HepG2 (cell line): ENCODE measurements at regions not wholly inside any gene's neighbourhood (a gene's known extent, or its start where the extent isn't known, plus 50 kb on each side); places are given as distances from the start of the nearest gene placed in this dataset.

Source experiments
- ATAC-seq: fragments of 200-7000 bp; cut with Tn5 transposase; 3 replicates; pipeline ENCODE4 v1.9.1; 2020; ENCODE audit warnings: mild to moderate bottlenecking, moderate library complexity
- BruUV-seq: library from RNA; stranded (reverse); fragments of 400-500 nt; replicated peaks from 2 replicates; lab custom pipeline; 2021; lab: Mats Ljungman, UMichigan
- CTCF ChIA-PET: fragments of 300-600 bp; formaldehyde crosslinking; extraction: SDS; loops from one replicate; lab custom pipeline; 2021; ENCODE audit warnings: low total read pairs, inconsistent platforms, low intra/inter-chr PET ratio; lab: Yijun Ruan, JAX
- POLR2A ChIA-PET: fragments of 350-600 bp; sonication (Branson Sonifier 250); formaldehyde crosslinking; loops from one replicate; lab custom pipeline; 2020; ENCODE audit warnings: antibody characterized with exemption, inconsistent platforms; lab: Yijun Ruan, JAX
- DNase-seq: peaks from one replicate; pipeline ENCODE4 v3.0.0-alpha.2; 2015; ENCODE audit warnings: low spot score
- FAIRE-seq: peaks from 3 replicates; lab custom pipeline; 2011; peaks lifted over from hg19 to GRCh38; lab: Jason Lieb, UNC
- H2AFZ ChIP-seq: one replicate; pipeline ENCODE4 v1.6.1; 2011; ENCODE audit warnings: low read length, inconsistent platforms
- H3K27ac ChIP-seq: fragments of 300-600 bp; 3 replicates; pipeline ENCODE4 v1.8.0; 2011; ENCODE audit warnings: mixed run types, mild to moderate bottlenecking, mixed read lengths, low read length, inconsistent platforms; ENCODE audit not compliant: insufficient read depth; ENCODE audit errors: extremely low read length
- H3K27me3 ChIP-seq, 2 experiments: fragments of 200-600 bp in 1 of 2; 2 replicates in 1 of 2; 3 replicates in 1 of 2; pipeline versions ENCODE4 v1.6.0 to v1.8.0; 2011; ENCODE audit warnings: low read length in 2 of 2, mild to moderate bottlenecking in 2 of 2, moderate library complexity in 2 of 2, inconsistent platforms in 1 of 2; ENCODE audit not compliant: insufficient read depth in 2 of 2, control insufficient read depth in 1 of 2
- H3K36me3 ChIP-seq, 2 experiments: fragments of 200-600 bp in 1 of 2; replicated peaks in 1 of 2; 2 replicates in 1 of 2; 3 replicates in 1 of 2; pipeline versions ENCODE4 v1.5.1 to v1.8.0; 2011; ENCODE audit warnings: low read length in 2 of 2, inconsistent platforms in 1 of 2; ENCODE audit not compliant: insufficient read depth in 2 of 2, control insufficient read depth in 1 of 2
- H3K4me1 ChIP-seq: 2 replicates; pipeline ENCODE4 v1.5.1; 2012; ENCODE audit warnings: low read length, inconsistent platforms; ENCODE audit not compliant: insufficient read depth
- H3K4me2 ChIP-seq: 2 replicates; pipeline ENCODE4 v1.6.0; 2011; ENCODE audit warnings: low read depth, low read length, inconsistent platforms
- H3K4me3 ChIP-seq, 3 experiments: fragments of 200-600 bp in 1 of 3; sonication (generic), shearing (Covaris generic) in 1 of 3; replicated peaks in 1 of 3; 2 replicates each; pipeline ENCODE4 v1.5.1; 2011 to 2016; ENCODE audit warnings: low read length in 3 of 3, inconsistent platforms in 2 of 3, low read depth in 2 of 3, mild to moderate bottlenecking in 2 of 3, control low read depth in 1 of 3, mixed read lengths in 1 of 3; ENCODE audit not compliant: insufficient read depth in 1 of 3
- H3K79me2 ChIP-seq: one replicate; pipeline ENCODE4 v1.6.1; 2011; ENCODE audit warnings: low read length, inconsistent platforms; ENCODE audit not compliant: insufficient read depth
- H3K9ac ChIP-seq: 2 replicates; pipeline ENCODE4 v1.6.0; 2011; ENCODE audit warnings: mild to moderate bottlenecking, low read depth, low read length, inconsistent platforms; ENCODE audit not compliant: insufficient read depth
- H3K9me3 ChIP-seq: 2 replicates; pipeline ENCODE4 v1.5.1; 2012; ENCODE audit warnings: mild to moderate bottlenecking, low read length
- H4K20me1 ChIP-seq: 2 replicates; pipeline ENCODE4 v1.6.0; 2011; ENCODE audit warnings: inconsistent platforms, mild to moderate bottlenecking, low read length, moderate library complexity; ENCODE audit not compliant: insufficient read depth
- ATF6 ChIP-seq: sonication (generic); formaldehyde crosslinking; conservative IDR thresholded peaks from 2 replicates; pipeline ENCODE4 v1.4.0; 2020; ENCODE audit warnings: missing genetic modification reagents
- ATF7-NPFF ChIP-seq: sonication (generic); formaldehyde crosslinking; IDR thresholded peaks from 2 replicates; pipeline ENCODE4 v1.8.1; 2023; ENCODE audit warnings: mild to moderate bottlenecking, low read depth, missing genetic modification reagents, moderate library complexity
- EZH2 ChIP-seq: conservative IDR thresholded peaks from 2 replicates; pipeline ENCODE4 v1.6.1; 2012; ENCODE audit warnings: mild to moderate bottlenecking, low read depth, low read length, moderate library complexity
- IRF2 ChIP-seq: IDR thresholded peaks from 2 replicates; pipeline ENCODE4 v1.6.1; 2018; ENCODE audit warnings: missing genetic modification reagents, missing compliant biosample characterization
- MEIS1 ChIP-seq: sonication (generic); formaldehyde crosslinking; IDR thresholded peaks from 2 replicates; pipeline ENCODE4 v1.9.0; 2021; ENCODE audit warnings: mild to moderate bottlenecking, missing genetic modification reagents, moderate library complexity, borderline replicate concordance
- SIX1 ChIP-seq: sonication (generic); formaldehyde crosslinking; IDR thresholded peaks from 2 replicates; pipeline ENCODE4 v1.4.0; 2020; ENCODE audit warnings: missing genetic modification reagents, borderline replicate concordance
- TCF7 ChIP-seq: sonication (generic); IDR thresholded peaks from 2 replicates; pipeline ENCODE4 v1.6.1; 2016; ENCODE audit warnings: antibody characterized with exemption, low read depth
- ZKSCAN1 ChIP-seq: fragments of 150-350 bp; IDR thresholded peaks from 2 replicates; pipeline ENCODE4 v1.6.1; 2014; ENCODE audit warnings: low read length
- ZNF143 ChIP-seq: sonication (generic); formaldehyde crosslinking; IDR thresholded peaks from 2 replicates; pipeline ENCODE4 v1.4.0; 2020; ENCODE audit warnings: missing genetic modification reagents
- ZNF878 ChIP-seq: sonication (generic); formaldehyde crosslinking; IDR thresholded peaks from 2 replicates; pipeline ENCODE4 v1.8.1; 2023; ENCODE audit warnings: mild to moderate bottlenecking, missing genetic modification reagents, moderate library complexity
- ZSCAN25 ChIP-seq: sonication (generic); formaldehyde crosslinking; IDR thresholded peaks from 2 replicates; pipeline ENCODE4 v1.8.0; 2022; ENCODE audit warnings: mild to moderate bottlenecking, missing genetic modification reagents
- WGBS: methylation state at CpG from one replicate; pipeline ENCODE4 v1.1.6; 2017; ENCODE audit warnings: low lambda C conversion rate; 5-methylcytosine and 5-hydroxymethylcytosine counted together
- in situ Hi-C: cut with HindIII; loops from 2 replicates; pipeline ENCODE4 v1.10.0; 2017; ENCODE audit warnings: low pct_unique_long_range_greater_than_20kb; ENCODE audit not compliant: extremely low pct_ligation_motif_present
- intact Hi-C: fragments of 100-400 bp; cut with micrococcal nuclease; formaldehyde crosslinking; loops from one replicate; pipeline ENCODE4 v1.10.0; 2022; ENCODE audit not compliant: unreplicated experiment
- TF ChIP-seq, protein P1 (sequence below), 2 experiments: sonication (generic) in 1 of 2; formaldehyde crosslinking in 1 of 2; IDR thresholded peaks; 2 replicates each; pipeline versions ENCODE4 v1.4.0 to v1.6.1; 2018 to 2020; ENCODE audit warnings: missing genetic modification reagents in 2 of 2, borderline replicate concordance in 1 of 2, low read depth in 1 of 2, mild to moderate bottlenecking in 1 of 2, missing biosample characterization in 1 of 2
- TF ChIP-seq, protein P2 (sequence below): sonication (generic); formaldehyde crosslinking; IDR thresholded peaks from 2 replicates; pipeline ENCODE4 v1.8.1; 2023; ENCODE audit warnings: missing genetic modification reagents, inconsistent platforms, borderline replicate concordance

DNA sequence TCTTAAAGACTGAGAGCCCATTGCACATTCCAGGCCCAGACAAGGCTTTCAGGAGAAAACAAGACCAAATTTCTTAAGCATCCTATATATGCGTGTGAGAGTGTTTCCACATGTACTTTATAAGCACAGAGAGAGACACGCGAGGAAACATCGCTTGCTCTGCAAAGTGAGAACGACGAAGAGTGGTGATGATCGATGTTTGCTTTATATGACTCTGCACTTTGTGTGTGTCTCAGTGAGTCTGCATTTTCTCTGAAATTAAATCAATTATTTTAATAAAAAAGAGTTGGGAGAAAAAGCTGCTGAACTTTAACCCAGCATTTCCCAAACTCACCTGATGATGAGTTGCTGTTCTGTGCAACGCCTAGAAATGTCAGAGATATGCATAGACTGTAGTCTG is 61.7 kb upstream of the ZMIZ1 start (continued):
- TF ChIP-seq ATF6 (CRISPR knock-in tag) (no peak), ATF7-NPFF (CRISPR knock-in tag) (no peak), SIX1 (CRISPR knock-in tag) (no peak), MEIS1 (CRISPR knock-in tag) (no peak), TCF7 (no peak), EZH2 (no peak)
- TF ChIP-seq, protein P1, sequence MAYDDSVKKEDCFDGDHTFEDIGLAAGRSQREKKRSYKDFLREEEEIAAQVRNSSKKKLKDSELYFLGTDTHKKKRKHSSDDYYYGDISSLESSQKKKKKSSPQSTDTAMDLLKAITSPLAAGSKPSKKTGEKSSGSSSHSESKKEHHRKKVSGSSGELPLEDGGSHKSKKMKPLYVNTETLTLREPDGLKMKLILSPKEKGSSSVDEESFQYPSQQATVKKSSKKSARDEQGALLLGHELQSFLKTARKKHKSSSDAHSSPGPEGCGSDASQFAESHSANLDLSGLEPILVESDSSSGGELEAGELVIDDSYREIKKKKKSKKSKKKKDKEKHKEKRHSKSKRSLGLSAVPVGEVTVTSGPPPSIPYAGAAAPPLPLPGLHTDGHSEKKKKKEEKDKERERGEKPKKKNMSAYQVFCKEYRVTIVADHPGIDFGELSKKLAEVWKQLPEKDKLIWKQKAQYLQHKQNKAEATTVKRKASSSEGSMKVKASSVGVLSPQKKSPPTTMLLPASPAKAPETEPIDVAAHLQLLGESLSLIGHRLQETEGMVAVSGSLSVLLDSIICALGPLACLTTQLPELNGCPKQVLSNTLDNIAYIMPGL (CRISPR knock-in tag; IDR thresholded peaks at IDR 0.05; ENCODE audit: borderline replicate concordance in 1 of 2, low read depth in 1 of 2): no peak

DNA sequence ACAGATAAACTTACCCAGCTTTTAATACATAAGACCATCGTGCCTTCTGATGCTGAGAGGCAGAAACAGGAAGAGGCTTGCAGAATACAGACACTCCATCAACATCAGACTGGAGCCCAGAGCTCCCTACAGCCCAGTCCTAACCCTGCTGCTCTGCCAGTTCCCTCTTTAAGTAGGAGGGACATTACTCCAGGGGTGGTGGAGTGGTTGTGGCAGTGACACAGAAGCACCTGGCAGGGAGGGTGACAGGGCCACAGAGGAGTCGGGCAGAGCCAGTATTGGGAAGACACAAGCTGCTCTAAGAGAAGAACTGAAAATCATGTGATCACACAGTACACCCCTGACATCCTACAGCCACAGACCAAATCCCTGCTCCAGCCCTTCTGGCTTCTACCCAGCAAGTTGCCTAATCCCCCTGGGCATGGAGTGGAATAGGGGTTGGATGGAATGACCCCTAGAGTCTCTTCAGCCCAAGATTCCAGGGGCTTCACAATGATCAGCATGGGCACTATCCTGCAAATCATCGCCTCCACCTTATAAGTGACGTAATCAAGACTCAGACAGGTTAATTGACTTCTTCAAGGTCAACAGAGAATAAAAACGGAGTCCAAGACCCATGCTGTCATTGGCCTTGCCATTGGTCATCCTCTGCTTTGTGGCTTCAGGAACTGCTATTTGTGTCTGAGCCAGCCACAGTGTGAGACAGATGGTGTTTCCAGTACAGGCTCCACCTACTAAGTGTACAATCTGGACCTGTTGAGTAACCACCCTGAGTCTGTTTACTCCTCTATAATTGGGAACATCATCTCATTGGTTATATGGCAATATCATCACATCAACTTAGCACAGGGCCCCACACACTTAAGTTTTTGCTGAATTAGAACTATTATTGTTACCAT is 61.1 kb upstream of the ZMIZ1 start:
- Histone ChIP-seq H4K20me1 (no peaks in the 10 kb centered on the region), H3K79me2 (no peaks in the 10 kb centered on the region), H3K27ac (no peak overlapping the region), H3K4me2 (no peak overlapping the region), H3K4me1 (peaks cover 33% of the 10 kb centered on the region), H3K9me3 (no peaks in the 10 kb centered on the region), H3K36me3 (no peaks in the 10 kb centered on the region), H3K9ac (no peak overlapping the region), H3K27me3 (peaks cover 2 to 40% of the 10 kb centered on the region in 2 experiments), H2AFZ (no peak overlapping the region), H3K4me3 (no peak overlapping the region)
- in situ Hi-C loops (no loop called here), intact Hi-C loops (loop anchor here (1.0 kb wide), 1 partner anchor 20 kb away; no protein-coding TSS in a partner anchor)
- WGBS: 48% methylated on average over 5 of the region's 5 CpGs
- no peak for ATAC-seq
- TF ChIP-seq ZNF878 (CRISPR knock-in tag): no peak
- TF ChIP-seq, protein P2, sequence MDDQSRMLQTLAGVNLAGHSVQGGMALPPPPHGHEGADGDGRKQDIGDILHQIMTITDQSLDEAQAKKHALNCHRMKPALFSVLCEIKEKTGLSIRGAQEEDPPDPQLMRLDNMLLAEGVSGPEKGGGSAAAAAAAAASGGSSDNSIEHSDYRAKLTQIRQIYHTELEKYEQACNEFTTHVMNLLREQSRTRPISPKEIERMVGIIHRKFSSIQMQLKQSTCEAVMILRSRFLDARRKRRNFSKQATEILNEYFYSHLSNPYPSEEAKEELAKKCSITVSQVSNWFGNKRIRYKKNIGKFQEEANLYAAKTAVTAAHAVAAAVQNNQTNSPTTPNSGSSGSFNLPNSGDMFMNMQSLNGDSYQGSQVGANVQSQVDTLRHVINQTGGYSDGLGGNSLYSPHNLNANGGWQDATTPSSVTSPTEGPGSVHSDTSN: no peak
- no peak for TF ChIP-seq IRF2 (CRISPR knock-in tag)
- no peak for TF ChIP-seq ZNF143 (CRISPR knock-in tag)
- no peak for TF ChIP-seq ZSCAN25
- peak; percentile 64; the same call in 1 of the 2 replicates for TF ChIP-seq ZKSCAN1
- ChIA-PET POLR2A (no interaction called here), CTCF (no interaction called here)
- no peak for DNase-seq
- no TSS peak for BruUV-seq
- FAIRE-seq: no peak
